ENCODE measurements at regions not wholly inside any gene's neighbourhood (a gene's known extent, or its start where the extent isn't known, plus 50 kb on each side); places are given as distances from the start of the nearest gene placed in this dataset.

- DNase-seq (ENCODE audit: insufficient read length, low spot score): no peak
- no peak for TF ChIP-seq POLR2A (IDR thresholded peaks at IDR 0.05; ENCODE audit: low read depth, low read length)
- no peak for FAIRE-seq
Measured at GRCh38 chr2:138428710-138429440, 72.7 kb upstream of the SPOPL start.

GRCh38 chr2:138430181-138430580, 71.4 kb upstream of the SPOPL start:
- TF ChIP-seq POLR2A (IDR thresholded peaks at IDR 0.05; ENCODE audit: low read depth, low read length): no peak
- no peak for DNase-seq (ENCODE audit: insufficient read length, low spot score)
- FAIRE-seq: no peak

GRCh38 chr2:138432971-138433370, 68.6 kb upstream of the SPOPL start:
- TF ChIP-seq POLR2A (IDR thresholded peaks at IDR 0.05; ENCODE audit: low read depth, low read length): no peak

GRCh38 chr2:138433995-138434951, 67.3 kb upstream of the SPOPL start:
- TF ChIP-seq POLR2A (IDR thresholded peaks at IDR 0.05; ENCODE audit: low read depth, low read length): no peak
- FAIRE-seq: no peak
- no peak for DNase-seq (ENCODE audit: insufficient read length, low spot score)

More at GRCh38 chr2:138432971-138433370, 68.6 kb upstream of the SPOPL start:
- no peak for DNase-seq (ENCODE audit: insufficient read length, low spot score)
- FAIRE-seq: peak; percentile 71

- FAIRE-seq (no peak), DNase-seq (ENCODE audit: insufficient read length, low spot score) (no peak)
- TF ChIP-seq POLR2A (IDR thresholded peaks at IDR 0.05; ENCODE audit: low read depth, low read length): no peak
Measured at GRCh38 chr2:138435701-138436100, 65.9 kb upstream of the SPOPL start.

- TF ChIP-seq POLR2A (IDR thresholded peaks at IDR 0.05; ENCODE audit: low read depth, low read length): no peak
- DNase-seq (ENCODE audit: insufficient read length, low spot score) (no peak), FAIRE-seq (no peak)
Measured at GRCh38 chr2:138439733-138440132, 61.8 kb upstream of the SPOPL start.

- no peak for TF ChIP-seq POLR2A (IDR thresholded peaks at IDR 0.05; ENCODE audit: low read depth, low read length)
- DNase-seq (ENCODE audit: insufficient read length, low spot score): no peak
- no peak for FAIRE-seq
Measured at GRCh38 chr2:138440759-138441158, 60.8 kb upstream of the SPOPL start.

- no peak for DNase-seq (ENCODE audit: insufficient read length, low spot score)
- no peak for TF ChIP-seq POLR2A (IDR thresholded peaks at IDR 0.05; ENCODE audit: low read depth, low read length)
- no peak for FAIRE-seq
Measured at GRCh38 chr2:138441916-138442315, 59.7 kb upstream of the SPOPL start.

GRCh38 chr2:138444411-138444810, 57.2 kb upstream of the SPOPL start:
- DNase-seq (ENCODE audit: insufficient read length, low spot score) (no peak), FAIRE-seq (no peak)
- TF ChIP-seq POLR2A (IDR thresholded peaks at IDR 0.05; ENCODE audit: low read depth, low read length): no peak

GRCh38 chr2:138445227-138445626, 56.3 kb upstream of the SPOPL start:
- no peak for DNase-seq (ENCODE audit: insufficient read length, low spot score)

GRCh38 chr2:138446043-138446442, 55.5 kb upstream of the SPOPL start:
- FAIRE-seq: no peak
- no peak for TF ChIP-seq POLR2A (IDR thresholded peaks at IDR 0.05; ENCODE audit: low read depth, low read length)
- DNase-seq (ENCODE audit: insufficient read length, low spot score): no peak

More at GRCh38 chr2:138445227-138445626, 56.3 kb upstream of the SPOPL start:
- no peak for FAIRE-seq
- no peak for TF ChIP-seq POLR2A (IDR thresholded peaks at IDR 0.05; ENCODE audit: low read depth, low read length)

GRCh38 chr2:138447889-138448570, 53.5 kb upstream of the SPOPL start:
- DNase-seq (ENCODE audit: insufficient read length, low spot score) (no peak), FAIRE-seq (no peak)
- TF ChIP-seq POLR2A (IDR thresholded peaks at IDR 0.05; ENCODE audit: low read depth, low read length): no peak
